ENCODE measurements at regions not wholly inside any gene's neighbourhood (a gene's known extent, or its start where the extent isn't known, plus 50 kb on each side); places are given as distances from the start of the nearest gene placed in this dataset.
A peak's percentile ranks its signal among the peaks of the same experiment; 100 is the strongest.

DNA sequence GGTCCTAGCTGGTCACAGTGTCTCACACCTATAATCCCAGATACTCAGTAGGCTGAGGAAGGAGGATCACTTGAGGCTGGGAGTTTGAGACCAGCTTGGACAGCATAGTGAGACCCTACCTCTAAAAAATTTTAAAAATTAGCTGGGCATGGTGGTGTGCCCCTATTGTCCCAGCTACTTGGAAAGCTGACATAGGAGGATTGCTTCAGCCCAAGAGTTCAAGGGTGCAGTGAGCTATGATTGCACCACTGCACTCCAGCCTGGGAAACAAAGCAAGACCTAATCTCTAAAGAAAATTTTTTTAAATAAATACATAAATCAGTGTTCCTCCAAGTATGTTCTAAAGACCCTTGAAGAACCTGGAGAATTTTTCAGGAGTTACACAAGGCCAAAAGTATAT is 50.6 kb upstream of the GNAO1 start:
- DNase-seq = no peak

DNA sequence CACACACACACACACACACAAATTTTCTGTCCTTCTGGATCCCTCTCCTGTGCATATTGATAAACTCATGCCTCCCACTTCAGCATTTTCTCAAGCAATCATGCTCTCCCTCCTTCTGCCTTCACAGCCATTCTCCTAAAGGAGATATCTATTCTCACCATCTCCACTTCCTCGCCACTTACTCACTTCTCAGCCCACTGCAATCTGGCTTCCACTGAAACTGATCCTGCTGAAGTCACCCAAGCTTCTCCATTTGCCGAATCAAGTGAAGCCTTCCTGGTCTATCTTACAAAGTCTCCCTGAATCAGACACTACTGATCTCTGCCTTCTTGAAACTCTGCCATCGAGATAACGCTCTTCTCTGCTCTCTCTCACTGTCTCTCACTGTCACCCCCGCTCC is 54.0 kb upstream of the GNAO1 start:
- no peak for DNase-seq

DNA sequence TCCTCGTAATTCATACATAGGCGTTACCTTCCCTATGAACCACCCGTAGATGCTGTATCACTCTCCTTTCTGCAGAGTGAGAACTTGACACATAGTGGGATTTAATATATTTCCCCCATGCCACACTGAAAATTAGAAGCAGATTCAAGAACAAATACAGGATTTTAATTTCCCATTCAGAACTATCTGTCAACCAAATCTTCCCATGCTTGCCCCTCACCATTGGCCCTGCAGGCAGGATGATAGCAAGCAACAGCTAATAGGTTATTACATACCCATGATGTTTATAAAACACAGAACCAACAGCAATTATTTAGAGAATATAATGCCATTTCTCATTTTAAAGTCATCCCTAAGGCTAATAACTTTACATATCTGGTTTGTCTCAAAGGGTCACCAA is 55.0 kb upstream of the GNAO1 start:
- no peak for DNase-seq

DNA sequence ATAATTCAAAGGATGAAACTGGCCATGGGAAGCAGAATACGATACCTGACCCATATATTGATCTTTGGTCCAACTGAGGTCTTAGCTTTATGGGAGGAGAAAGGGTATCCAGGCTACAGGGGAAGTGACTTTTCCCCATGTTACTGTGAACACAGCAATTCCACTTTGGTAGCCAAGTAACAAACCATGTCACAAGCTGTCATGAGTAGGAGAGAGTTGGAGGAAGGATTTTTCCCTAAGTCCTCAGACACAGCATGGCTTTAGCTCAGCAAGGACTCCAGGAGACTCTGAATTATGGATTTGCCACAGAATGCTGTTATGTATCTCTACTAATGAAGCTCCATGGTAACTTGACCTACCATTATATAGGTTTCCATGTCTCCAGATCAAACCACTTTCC is 56.5 kb upstream of the GNAO1 start:
- no peak for DNase-seq

DNA sequence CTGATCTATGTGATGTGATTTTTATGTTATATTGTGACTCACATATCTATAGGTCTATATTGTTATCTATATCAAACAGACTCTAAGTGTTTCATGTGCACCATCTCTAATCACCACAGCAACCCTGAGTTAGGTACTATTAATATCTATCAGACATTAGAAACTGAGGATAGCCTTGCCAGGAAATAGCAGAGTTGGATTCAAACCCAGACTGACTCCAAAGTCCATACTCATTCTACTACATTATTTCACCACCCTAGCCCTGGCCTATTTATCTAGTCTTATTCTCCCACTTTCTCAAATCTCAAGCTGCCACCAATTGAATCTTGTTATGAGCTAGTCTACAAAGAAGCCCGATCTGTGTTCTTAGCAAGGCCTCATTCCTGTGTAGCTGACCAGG is 65.4 kb upstream of the GNAO1 start:
- DNase-seq = no peak

DNA sequence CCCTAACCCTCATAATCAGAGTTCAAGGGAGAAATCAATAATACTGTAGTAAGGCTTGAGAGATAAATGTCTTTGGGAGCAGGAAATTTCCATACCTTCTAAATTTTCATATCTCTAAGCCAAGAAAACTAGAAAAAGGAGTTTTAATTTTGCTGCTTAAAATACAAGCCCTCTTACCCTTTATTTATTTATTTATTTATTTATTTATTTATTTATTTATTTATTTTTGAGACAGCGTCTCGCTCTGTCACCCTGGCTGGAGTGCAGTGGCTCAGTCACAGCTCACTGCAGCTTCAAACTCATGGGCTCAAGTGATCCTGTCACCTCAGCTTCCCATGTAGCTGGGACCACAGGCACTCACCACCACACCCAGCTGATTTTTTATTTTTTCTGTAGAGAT is 69.0 kb upstream of the GNAO1 start:
- DNase-seq = no peak

DNA sequence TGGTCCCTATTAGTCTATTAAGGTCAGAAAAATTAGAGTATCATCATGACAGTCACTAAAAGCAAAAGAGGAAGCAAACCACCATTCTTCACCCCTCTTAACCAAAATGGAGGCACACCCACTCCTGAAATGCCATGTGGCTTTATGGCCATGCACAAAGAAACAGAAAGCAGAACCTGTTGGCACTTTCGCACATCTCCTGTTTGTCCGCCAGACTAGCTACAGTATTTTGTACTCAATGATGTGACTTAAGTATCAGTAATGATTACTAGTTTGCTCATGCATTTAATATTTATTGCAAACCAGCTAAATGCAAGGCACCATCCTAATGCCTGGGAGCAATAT is 70.2 kb upstream of the GNAO1 start:
- no peak for DNase-seq

DNA sequence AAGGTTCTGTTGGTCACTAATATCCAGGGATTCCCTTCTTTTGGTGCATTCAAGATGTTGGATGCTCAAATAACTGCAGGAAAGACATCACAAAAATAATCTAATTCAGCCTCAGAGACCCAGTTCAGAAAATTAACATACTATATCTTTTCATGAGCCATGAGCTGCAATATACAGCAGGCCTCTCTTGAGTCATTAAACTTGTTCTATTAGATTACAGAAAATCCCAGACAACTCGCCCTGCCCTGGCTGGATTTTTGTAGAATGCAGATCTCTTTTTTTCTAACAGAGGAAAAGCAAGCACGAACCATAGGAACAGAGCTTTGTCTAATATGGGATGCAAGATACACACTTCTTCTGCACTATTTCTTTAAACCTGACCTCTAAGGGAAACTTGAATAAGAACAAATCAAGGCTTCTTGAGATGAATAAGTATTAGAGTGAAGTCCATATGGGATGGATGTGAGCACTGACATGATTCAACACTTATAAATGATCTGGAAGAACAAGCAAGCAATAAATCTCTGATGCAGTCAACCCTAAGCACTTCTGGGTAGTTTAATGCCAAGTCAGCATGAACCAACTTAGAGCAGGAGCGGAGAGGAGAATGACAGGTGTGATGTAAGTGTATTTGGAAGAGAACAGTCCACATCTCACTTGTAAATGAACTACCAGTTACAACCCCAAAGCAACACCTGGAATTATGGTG is 70.7 kb upstream of the GNAO1 start:
- no peak for DNase-seq

DNA sequence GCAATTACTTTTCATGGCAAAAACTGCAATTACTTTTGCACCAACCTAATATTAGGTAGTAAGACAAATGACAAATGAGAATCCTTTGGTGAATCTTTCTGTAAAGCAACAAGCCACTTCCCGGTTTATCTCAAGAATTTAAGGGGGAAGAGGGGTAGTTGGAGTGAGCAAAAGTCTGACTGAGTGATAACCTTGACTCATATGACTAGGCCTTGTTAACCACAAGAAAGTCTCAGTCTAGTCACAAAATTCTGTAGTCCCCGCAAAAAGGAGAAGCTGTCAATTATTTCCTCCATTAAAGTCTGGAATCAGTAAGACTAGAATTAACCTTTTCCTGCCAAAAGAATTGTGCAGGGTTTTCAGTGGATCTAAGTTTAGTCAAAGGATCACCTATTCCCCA is 72.2 kb upstream of the GNAO1 start:
- DNase-seq = no peak

DNA sequence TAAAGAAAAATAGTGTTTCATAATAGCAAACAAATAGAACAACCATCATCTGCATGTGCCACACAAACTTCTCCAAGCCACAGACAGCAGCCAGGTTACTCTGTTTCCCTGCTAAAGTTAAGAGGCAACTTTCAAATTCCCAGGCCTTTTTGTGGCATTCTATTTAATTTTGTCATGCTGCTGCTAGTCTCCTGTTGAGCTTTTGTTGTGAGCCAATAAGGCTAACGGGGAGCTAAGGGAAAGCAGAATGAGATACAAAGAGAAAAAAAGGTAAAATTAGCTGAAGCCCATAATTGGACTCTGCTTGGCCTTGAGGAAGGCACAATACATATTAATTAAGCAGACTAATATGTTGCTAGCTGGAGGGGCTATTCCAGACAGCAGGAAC is 74.7 kb upstream of the GNAO1 start:
- DNase-seq = peak; percentile 4

DNA sequence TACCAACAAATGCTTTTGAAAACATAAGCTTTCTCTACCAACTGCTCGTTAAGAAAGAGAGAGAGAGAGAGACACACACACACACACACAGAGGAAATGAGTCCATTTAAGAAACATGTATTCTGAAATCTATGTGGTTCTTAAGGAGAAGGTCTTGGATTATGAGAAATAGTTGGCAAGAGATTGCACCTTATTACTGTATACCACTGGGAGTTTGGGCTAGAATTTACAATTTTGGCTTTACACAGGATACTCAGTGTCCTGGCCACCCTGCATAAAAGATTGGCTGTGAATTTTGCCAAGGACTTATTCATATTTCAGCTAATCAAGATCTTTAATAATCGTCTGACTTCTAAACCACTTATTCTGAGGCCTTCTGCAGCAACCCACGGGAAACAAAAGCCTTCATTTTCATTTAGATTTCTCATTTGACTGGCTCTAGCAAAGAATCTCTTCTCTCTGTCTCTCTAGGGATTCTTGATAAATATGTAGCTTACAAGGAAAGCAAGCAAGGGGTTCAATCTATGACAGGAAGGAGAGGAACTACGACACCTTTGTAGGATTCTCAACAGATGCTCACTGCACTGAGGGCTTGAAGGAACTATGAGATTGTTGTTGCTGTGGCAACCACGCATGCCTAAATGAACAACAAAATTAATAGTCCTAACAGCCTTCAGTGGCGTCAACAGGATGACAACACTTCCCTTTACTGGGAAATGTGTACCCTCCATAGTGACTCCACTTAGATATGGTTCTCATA is 75.3 kb upstream of the GNAO1 start:
- DNase-seq = no peak

DNA sequence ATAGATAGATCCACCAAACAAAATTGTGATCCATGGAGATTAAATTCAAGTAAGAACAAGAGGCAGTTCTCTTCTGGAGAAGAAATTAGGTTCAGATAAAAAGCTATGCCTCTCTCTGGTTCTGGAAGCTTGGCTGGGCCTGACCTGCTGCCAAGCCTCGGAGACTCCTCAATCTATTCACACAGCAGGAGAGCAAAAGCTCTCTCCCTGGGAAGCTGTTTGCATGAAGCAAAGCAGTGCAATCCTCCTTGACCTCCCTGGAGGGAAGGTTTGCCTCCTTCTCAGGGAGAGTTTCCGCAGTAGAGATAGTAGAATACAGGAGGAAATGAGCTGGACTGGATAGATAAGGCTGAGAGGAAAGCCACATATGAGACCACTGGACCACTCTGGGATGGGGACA is 78.1 kb upstream of the GNAO1 start:
- no peak for DNase-seq

DNA sequence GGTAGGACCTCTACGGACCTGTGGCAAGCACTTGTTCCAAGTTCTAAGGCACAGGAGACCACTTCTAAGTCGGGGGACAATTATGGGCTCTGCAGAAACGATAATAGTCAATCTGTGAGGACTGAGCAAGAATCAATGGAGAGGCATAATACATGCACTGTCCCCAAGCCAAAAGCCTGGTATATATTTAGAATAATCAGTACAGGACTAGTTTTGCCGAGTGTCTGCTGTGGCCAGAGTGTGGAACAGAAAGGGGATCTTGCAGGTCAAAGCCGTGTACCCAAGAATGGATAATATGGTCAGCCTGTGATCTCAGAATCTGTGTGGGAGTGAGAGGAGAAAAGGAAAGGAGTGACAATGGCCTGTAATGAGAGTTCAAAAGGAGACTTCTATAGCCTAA is 80.2 kb upstream of the GNAO1 start:
- DNase-seq = no peak

DNA sequence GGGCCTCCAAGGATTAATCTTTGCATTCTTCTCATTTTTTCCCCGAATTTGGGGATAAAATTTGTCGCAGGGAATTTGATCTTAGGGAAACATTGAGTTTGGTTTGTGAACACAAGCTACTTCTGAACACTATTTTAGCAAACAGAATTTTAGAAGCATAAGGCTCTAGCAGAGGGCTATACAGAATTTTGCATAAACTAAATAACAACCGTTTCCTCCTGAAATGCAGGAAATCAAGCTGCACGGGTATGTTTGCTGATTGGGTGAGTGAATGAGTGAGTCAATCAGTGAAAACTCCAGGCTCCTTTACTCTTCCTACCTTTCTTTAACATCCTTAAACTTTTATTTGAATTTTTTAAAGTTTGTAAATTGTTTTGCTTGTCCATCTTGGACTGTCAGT is 81.3 kb upstream of the GNAO1 start:
- DNase-seq = no peak

DNA sequence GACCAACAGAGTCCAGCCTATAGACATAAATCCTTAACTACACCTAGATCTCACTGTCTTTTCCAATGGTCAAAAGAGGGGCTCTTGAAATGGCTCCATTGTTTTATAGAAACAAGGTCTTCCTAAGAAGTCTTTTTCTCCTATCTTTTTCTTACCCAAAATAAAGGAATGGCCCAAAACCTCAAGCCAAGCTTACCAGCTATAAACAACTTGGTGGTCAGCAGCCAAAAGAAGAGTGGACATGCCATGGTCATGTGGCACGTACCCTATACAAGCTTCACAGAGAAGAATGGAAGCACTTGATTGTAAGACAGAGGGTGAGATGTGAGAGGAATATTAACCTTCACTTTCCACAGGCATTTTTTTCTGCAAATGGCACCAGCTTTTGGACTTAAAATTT is 82.1 kb upstream of the GNAO1 start:
- DNase-seq = no peak

DNA sequence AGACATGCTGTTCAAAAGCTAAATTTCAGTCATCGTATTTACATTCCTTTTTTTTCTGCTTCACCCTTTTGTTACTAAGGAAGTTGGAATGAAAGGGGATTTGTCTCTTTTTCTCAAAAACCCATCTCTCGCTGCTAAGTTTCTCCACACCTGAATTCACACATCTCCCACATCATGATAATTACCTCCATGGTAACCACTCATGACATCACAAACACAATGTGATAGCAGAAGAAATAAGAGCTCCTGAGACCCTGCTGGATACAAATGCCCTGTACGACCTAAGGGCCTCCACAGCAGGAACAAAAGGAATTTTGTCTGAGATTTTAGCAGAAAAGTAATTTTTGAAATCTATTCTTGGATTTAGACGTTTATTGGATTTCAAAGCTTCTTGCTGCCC is 82.6 kb upstream of the GNAO1 start:
- DNase-seq = peak; percentile 24

DNA sequence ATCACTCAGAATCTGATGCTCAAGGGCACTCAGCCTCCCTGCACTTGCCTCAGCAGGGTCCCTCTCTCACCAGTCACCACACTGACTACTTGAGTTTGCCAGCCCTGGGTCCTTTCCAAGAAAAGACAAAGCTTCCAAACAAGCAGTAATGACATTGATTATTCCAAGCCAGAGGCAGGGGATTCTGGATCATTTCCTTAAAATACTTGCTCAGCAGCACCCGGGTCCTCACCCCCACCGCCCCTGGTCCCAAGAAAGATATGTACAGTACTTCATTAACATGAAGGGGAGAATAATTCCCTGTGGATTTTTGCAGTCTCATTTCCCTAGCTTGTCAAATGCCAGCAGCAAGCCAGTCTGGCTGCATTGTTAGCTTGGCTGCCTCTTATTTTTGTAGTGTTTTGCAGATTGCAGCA is 83.2 kb upstream of the GNAO1 start:
- peak; percentile 0 for DNase-seq

DNA sequence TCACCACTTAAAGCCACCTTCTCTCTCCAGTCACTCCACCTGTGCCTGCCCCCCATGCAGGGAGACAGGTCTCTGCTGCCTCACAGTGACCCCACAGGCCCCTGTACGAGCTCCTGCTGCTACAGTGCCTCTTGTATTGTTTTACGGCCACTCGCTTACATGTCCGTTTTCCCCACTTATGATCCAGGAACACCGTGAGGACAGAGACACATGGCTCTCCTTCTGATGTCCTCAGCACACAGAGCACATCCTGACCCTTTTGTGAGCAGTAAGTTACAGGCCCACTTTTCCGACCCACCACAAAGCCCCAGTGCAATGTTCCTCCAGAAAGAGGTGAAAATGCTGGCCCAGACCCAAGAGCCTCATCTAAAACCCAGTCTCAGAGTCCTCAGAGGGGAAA is 84.8 kb upstream of the GNAO1 start:
- DNase-seq = no peak

DNA sequence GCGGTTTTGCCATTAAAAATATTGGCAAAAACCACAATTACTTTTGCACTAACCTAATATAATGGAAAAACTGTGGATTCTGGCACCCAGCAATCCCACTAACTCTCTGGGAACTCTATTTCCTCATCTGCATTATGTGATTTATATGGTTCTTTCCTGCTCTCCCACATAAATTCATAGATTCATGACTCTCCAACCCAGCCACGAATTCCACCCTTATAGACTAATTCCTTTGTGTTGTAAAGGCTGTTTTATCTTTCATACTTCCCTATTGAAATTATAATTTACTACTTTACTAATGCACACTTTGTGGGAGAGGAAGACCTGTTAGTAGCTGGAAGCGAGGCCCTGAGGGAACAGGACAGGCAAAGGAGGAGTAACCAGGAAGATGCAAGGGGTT is 88.4 kb upstream of the GNAO1 start:
- DNase-seq = no peak

DNA sequence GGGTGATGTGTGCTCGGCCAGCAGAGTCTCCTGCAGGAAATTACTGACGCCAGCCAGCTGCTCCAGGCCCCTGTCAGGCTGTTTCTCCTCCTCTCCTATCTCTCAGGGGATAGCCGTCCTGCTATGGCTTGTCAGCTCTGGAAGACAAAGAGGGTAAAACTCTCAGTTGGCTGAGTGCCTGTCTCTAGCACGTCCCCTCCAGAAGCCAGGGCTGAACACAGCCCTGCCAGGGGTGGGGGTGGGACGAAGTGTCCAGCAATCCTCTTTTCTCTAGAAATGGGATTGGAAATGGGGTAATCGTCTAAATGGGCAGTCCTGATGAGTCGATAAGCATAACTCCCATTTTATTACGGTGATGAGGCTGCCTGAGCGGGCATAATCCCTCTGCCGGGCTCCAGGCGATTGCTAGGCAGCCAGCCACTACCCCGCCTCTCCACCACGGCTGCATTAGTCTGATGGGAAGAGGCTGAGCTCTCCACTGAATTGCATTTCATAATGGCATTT is 89.1 kb upstream of the GNAO1 start:
- no peak for DNase-seq

DNA sequence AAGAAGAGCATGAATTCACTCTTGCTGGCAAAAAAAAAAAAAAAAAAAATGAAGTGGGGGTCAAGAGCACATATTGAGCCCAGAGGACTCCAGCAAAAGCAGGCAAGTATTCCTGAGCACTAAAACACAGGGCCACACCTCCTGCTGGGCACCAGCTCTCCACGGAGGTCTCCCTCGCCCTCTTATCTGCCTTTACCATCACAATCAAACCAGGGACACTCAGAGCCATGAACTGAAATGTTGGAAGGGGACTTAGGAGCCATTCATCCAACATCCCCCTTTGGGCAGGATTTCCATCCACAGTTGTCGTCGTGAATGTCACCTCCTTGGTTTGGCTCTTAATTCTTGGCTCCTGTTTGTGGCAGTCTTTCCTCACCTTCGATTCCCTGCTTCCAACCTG is 89.8 kb upstream of the GNAO1 start:
- no peak for DNase-seq

DNA sequence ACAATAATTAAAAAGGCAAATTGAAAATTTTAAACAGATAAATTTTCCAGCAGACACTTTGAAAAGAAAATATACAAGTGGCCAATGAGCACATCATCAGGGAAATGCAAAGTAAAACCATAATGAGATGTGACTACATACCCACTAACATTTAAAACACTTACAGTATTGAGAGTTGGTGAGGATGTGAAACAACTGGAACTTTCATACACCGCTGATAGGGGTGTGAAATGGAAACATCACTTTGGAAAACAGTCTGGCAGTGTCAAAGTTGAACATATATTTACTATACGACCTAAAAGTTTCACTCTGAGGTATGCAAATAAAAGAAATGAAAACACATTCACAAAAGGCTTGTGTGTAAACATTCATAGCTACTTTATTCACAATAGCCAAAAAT is 94.0 kb upstream of the GNAO1 start:
- DNase-seq = no peak

DNA sequence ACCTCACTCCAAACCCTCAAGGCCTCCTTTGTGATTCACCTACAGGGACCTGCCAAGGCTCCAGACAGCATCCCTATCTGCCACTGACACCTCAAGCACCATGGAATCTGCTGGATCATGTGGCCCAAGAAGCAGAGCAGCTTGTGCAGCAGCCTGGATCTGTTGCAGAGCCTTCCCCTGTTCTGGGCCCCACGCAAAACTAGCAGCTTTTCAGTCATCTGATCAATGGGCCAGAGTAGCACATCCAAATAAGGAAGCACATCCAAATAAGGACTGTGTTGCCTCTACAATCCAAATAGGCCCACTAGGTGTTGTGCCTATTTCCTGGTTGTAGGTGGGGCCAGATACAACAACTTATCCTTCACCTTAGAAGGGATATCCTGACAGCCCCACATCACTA is 97.1 kb upstream of the GNAO1 start:
- no peak for DNase-seq

DNA sequence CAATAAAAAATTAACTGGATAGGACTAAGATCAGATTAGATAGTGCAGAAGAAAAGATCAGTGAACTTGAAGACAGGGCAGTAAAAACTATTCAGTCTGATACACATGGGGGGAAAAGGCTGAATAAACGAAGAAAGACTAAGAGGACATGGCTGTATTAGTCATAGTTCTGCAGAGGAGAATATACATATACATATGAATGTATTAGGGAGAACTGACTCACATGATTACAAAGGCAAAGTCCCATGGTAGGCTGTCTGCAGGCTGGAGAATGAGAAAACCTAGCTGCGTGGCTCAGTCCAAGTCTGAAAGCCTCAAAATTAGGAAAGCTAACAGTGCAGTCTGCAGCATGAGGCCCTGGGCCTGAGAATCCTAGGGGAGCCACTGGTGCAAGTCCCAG is 98.2 kb upstream of the GNAO1 start:
- DNase-seq = no peak

DNA sequence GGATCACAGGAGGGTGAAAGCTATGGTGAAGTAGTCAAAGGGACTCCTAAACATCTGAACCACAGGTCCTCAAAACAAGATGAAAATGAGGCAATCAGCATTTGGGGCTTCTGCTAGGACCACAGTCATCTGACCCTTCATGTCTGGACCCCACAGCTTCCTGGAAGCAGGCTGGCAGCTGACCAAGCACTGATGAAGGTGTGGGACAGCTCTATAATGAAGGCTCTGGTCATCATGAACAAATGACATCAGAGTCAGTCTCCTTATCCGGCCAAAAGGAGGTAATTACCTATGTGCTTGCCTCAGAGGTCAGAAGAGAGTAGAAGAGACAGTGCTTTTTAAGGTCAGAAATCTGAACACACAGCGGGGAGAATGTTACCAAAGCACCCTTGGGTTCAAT is 101.2 kb upstream of the GNAO1 start:
- DNase-seq = no peak

All from NCI-H146 (cell line).